NCI-H2227 (cell line): ENCODE measurements at regions not wholly inside any gene's neighbourhood (a gene's known extent, or its start where the extent isn't known, plus 50 kb on each side); places are given as distances from the start of the nearest gene placed in this dataset.

Experiments used
- DNase-seq: peaks from one replicate; lab custom pipeline; 2025; ENCODE audit not compliant: unreplicated experiment; lab: John Stamatoyannopoulos, UW

- no peak for DNase-seq
These were observed 507.8 kb downstream of the EPHA4 start for GRCh38 chr2:221064058-221064854.

- DNase-seq, result no peak
These were observed 507.2 kb downstream of the EPHA4 start for GRCh38 chr2:221064880-221065279.

- no peak for DNase-seq
These were observed 504.0 kb downstream of the EPHA4 start for GRCh38 chr2:221068123-221068522.

- DNase-seq, result no peak
These were observed 502.0 kb downstream of the EPHA4 start for GRCh38 chr2:221070106-221070505.

GRCh38 chr2:221073326-221074049, 498.6 kb downstream of the EPHA4 start:
- DNase-seq, result no peak

GRCh38 chr2:221074238-221074637, 497.9 kb downstream of the EPHA4 start:
- DNase-seq, result no peak

- DNase-seq, result no peak
These were observed 496.9 kb downstream of the EPHA4 start for GRCh38 chr2:221075203-221075602.

GRCh38 chr2:221077251-221077650, 494.9 kb downstream of the EPHA4 start:
- no peak for DNase-seq

GRCh38 chr2:221077799-221078198, 494.3 kb downstream of the EPHA4 start:
- no peak for DNase-seq

- no peak for DNase-seq
These were observed 486.7 kb downstream of the EPHA4 start for GRCh38 chr2:221085341-221085900.

GRCh38 chr2:221085936-221086335, 486.2 kb downstream of the EPHA4 start:
- DNase-seq, result no peak

GRCh38 chr2:221087779-221088178, 484.3 kb downstream of the EPHA4 start:
- no peak for DNase-seq

GRCh38 chr2:221088506-221088905, 483.6 kb downstream of the EPHA4 start:
- no peak for DNase-seq

GRCh38 chr2:221095356-221095755, 476.7 kb downstream of the EPHA4 start:
- DNase-seq, result no peak

GRCh38 chr2:221096706-221097567, 475.2 kb downstream of the EPHA4 start:
- no peak for DNase-seq

- DNase-seq, result no peak
These were observed 474.6 kb downstream of the EPHA4 start for GRCh38 chr2:221097568-221097915.

- DNase-seq, result no peak
These were observed 474.2 kb downstream of the EPHA4 start for GRCh38 chr2:221097949-221098348.

GRCh38 chr2:221100467-221101089, 471.5 kb downstream of the EPHA4 start:
- DNase-seq, result no peak

GRCh38 chr2:221102896-221103688, 469.0 kb downstream of the EPHA4 start:
- DNase-seq, result no peak

GRCh38 chr2:221103930-221104329, 468.2 kb downstream of the EPHA4 start:
- no peak for DNase-seq
